Retinal pigment epithelial cell (primary cell): ENCODE measurements at regions not wholly inside any gene's neighbourhood (a gene's known extent, or its start where the extent isn't known, plus 50 kb on each side); places are given as distances from the start of the nearest gene placed in this dataset.

Experiments
- DNase-seq: peaks from one replicate; pipeline ENCODE4 v3.0.0-alpha.2; 2010; ENCODE audit warnings: low read depth
- H3K4me3 ChIP-seq: 2 replicates; pipeline ENCODE4 v1.5.1; 2011; ENCODE audit warnings: mild to moderate bottlenecking, low read length, control low read depth, moderate library complexity
- CTCF ChIP-seq: conservative IDR thresholded peaks from 2 replicates; pipeline ENCODE4 v1.5.1; 2011; ENCODE audit warnings: low read depth, low read length, control low read depth, inconsistent platforms

- DNase-seq: no peak
- TF ChIP-seq CTCF: no peak
- H3K4me3 ChIP-seq: no peak overlapping the region
Measured at GRCh38 chr3:124448954-124449353, 281.3 kb upstream of the UMPS start.

- no peak for TF ChIP-seq CTCF
- H3K4me3 ChIP-seq: no peak overlapping the region
- no peak for DNase-seq
Measured at GRCh38 chr3:124450366-124450765, 279.9 kb upstream of the UMPS start.

DNA sequence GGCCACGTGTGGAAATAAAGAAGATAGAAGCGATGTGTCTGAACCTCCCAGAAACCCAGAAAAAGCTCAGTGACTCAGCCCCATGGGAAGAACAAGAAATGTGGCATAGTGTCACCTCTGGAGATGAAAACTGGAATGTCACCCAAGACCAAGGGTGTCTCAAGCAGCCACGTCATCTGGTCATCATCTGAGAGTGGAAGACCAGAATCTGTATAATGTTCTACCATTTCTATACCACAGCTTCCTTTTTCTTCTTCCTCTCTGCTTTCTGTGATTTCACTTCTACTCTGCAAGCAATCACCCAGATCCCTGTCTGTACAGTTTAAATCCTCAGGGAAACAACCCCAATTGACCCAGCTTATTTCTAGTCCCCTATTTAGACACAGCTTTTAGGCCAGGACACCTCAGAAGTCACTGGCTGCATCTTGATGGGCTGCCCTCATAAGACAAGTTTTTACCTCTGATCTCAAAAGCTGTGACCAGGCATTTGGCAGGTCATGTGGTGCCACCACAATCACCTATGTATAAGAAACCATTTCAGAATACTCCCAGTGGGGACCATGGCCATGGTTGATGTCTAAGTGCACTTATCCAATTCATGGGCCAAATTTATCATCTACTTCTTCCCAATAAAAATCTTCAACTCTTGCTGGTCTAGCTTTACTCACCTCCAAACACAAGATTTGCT is 278.5 kb upstream of the UMPS start:
- DNase-seq: no peak
- no peak overlapping the region for H3K4me3 ChIP-seq
- no peak for TF ChIP-seq CTCF

DNA sequence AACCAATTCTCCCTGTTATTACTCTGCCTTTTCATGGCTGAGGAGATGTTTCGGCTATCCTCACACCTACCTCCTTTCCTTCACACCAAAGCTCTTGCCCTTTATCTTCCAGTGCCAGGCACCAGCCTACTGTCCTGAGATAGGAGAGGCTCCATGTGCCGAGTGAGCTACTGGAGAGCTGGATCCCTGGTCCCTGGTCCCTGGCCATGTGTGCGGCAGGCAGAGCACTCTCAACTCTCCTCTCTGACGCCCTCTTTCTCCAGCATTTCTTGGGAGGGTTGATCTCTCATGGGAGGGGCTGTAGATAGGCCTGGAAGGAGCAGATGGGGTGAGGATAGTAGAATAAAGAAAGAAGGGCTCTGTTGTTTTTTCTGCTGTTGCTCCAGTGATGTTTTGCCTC is 277.1 kb upstream of the UMPS start:
- TF ChIP-seq CTCF: no peak
- no peak for DNase-seq
- H3K4me3 ChIP-seq: no peak overlapping the region

GRCh38 chr3:124455891-124456290 is 274.4 kb upstream of the UMPS start:
- no peak for TF ChIP-seq CTCF
- no peak overlapping the region for H3K4me3 ChIP-seq
- no peak for DNase-seq

DNA sequence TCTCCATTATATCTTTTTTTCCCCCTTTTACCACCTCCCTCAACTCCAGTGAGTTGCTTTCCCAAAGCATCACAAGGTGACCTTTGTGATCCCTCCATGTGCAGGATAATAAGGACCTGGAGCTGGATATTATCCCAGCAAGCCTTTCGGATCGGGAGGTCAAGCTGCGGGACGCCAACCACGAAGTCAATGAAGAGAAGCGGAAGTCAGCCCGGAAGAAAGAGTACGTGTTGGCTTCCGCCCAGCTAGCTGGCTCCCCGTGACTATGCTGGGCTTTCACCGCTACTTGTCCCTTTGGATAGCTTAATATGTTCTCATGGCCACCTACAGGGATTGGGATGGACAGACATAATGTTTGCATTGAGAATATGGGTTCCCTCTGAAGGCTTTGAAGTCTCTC is 273.7 kb upstream of the UMPS start:
- no peak for TF ChIP-seq CTCF
- no peak for DNase-seq
- no peak overlapping the region for H3K4me3 ChIP-seq

GRCh38 chr3:124459678-124460077 is 270.6 kb upstream of the UMPS start:
- DNase-seq: no peak
- no peak overlapping the region for H3K4me3 ChIP-seq
- no peak for TF ChIP-seq CTCF
